K562 (cell line): ENCODE measurements at regions not wholly inside any gene's neighbourhood (a gene's known extent, or its start where the extent isn't known, plus 50 kb on each side); places are given as distances from the start of the nearest gene placed in this dataset.

Experiments used
- ARID4B ChIP-seq: sonication (generic); formaldehyde crosslinking; IDR thresholded peaks from 2 replicates; pipeline ENCODE4 v1.8.0; 2022; ENCODE audit warnings: mild to moderate bottlenecking, missing genetic modification reagents
- IRF2 ChIP-seq: sonication (generic); formaldehyde crosslinking; IDR thresholded peaks from 2 replicates; pipeline ENCODE4 v1.8.1; 2022; ENCODE audit warnings: mild to moderate bottlenecking, missing genetic modification reagents
- KLF1 ChIP-seq: fragments of 450-650 bp; IDR thresholded peaks from 2 replicates; pipeline ENCODE4 v1.6.1; 2016; ENCODE audit warnings: missing genetic modification characterization, missing compliant biosample characterization
- KLF6 ChIP-seq: fragments of 250-450 bp; sonication (Bioruptor Pico); IDR thresholded peaks from 2 replicates; pipeline ENCODE4 v1.4.0; 2020; ENCODE audit warnings: mild to moderate bottlenecking, moderate library complexity, borderline replicate concordance
- MYC ChIP-seq, 2 experiments: fragments of 250-450 bp in 1 of 2; sonication (Bioruptor Pico) in 1 of 2; IDR thresholded peaks; 2 replicates each; pipeline versions ENCODE4 v1.5.1 to v1.6.1; 2012 to 2021; ENCODE audit warnings: low read depth in 2 of 2, borderline replicate concordance in 1 of 2, improper control_type of control experiment in 1 of 2, low read length in 1 of 2, mild to moderate bottlenecking in 1 of 2, moderate library complexity in 1 of 2
- NCOA1 ChIP-seq: fragments of 450-650 bp; IDR thresholded peaks from 2 replicates; pipeline ENCODE4 v1.6.1; 2016; ENCODE audit warnings: low read depth
- NEUROD1 ChIP-seq: fragments of 150-350 bp; IDR thresholded peaks from 2 replicates; pipeline ENCODE4 v1.6.1; 2014; ENCODE audit warnings: borderline replicate concordance, low read length, low read depth; ENCODE audit not compliant: partially characterized antibody
- NRF1 ChIP-seq, 2 experiments: fragments of 450-650 bp; IDR thresholded peaks in 1 of 2; conservative IDR thresholded peaks in 1 of 2; 2 replicates each; pipeline ENCODE4 v1.6.1; 2014; ENCODE audit warnings: mild to moderate bottlenecking in 2 of 2
- TARDBP ChIP-seq: fragments of 450-650 bp; IDR thresholded peaks from 2 replicates; pipeline ENCODE4 v1.6.1; 2016
- TBL1XR1 ChIP-seq, 2 experiments: IDR thresholded peaks; 2 replicates each; pipeline ENCODE4 v1.6.1; 2012; ENCODE audit warnings: improper control_type of control experiment in 2 of 2, low read length in 2 of 2, mild to moderate bottlenecking in 1 of 2
- VEZF1 ChIP-seq: fragments of 200-800 bp; sonication (Bioruptor generic); IDR thresholded peaks from 2 replicates; pipeline ENCODE4 v1.6.1; 2017; ENCODE audit warnings: missing genetic modification characterization, missing compliant biosample characterization
- ZNF655 ChIP-seq: fragments of 250-450 bp; sonication (Bioruptor Pico); IDR thresholded peaks from 2 replicates; pipeline ENCODE4 v1.5.0; 2021
- ZSCAN32 ChIP-seq: fragments of 450-650 bp; formaldehyde crosslinking; IDR thresholded peaks from 2 replicates; pipeline ENCODE4 v1.4.0; 2020; ENCODE audit warnings: mild to moderate bottlenecking, moderate library complexity

- TF ChIP-seq IRF2 (CRISPR knock-in tag): no peak
- peak; percentile 53; the same call in 1 of the 2 replicates for TF ChIP-seq ARID4B (CRISPR knock-in tag)
- peak; percentile 79 for TF ChIP-seq NEUROD1
- TF ChIP-seq KLF6: peak; percentile 72; the same call in 1 of the 2 replicates
- TF ChIP-seq VEZF1 (CRISPR knock-in tag): peak; percentile 90
- peak; percentile 70; the same call in 1 of the 2 replicates for TF ChIP-seq NCOA1
- TF ChIP-seq KLF1 (tag): 0 out of 2 replicates have a peak, but pooled peaks have one; percentile 64
- TF ChIP-seq ZNF655 (CRISPR knock-in tag): no peak
- TF ChIP-seq MYC (IDR thresholded peaks at IDR 0.05; ENCODE audit: low read depth, low read length): peak; percentile 86
- TF ChIP-seq MYC (CRISPR knock-in tag; IDR thresholded peaks at IDR 0.05; ENCODE audit: borderline replicate concordance, low read depth): no peak
- TF ChIP-seq TARDBP: peak; percentile 49; the same call in 1 of the 2 replicates
- peak in 1 of 2 experiments; percentile 93; a peak in 2 of 4 replicates for TF ChIP-seq TBL1XR1 (IDR thresholded peaks at IDR 0.05; ENCODE audit: low read length in 2 of 2)
- TF ChIP-seq ZSCAN32 (CRISPR knock-in tag): 0 out of 2 replicates have a peak, but pooled peaks have one; percentile 77
- TF ChIP-seq NRF1 (conservative IDR thresholded peaks at IDR 0.05 in 1 of 2, IDR thresholded peaks at IDR 0.05 in 1 of 2): peak; percentile 16 to 38; a peak in 3 of 4 replicates
Observed at GRCh38 chr3:72163809-72164634, 379.1 kb upstream of the PROK2 start (continued).
